ENCODE measurements at regions not wholly inside any gene's neighbourhood (a gene's known extent, or its start where the extent isn't known, plus 50 kb on each side); places are given as distances from the start of the nearest gene placed in this dataset.
"Not testable (repeated sequence)": the region's sequence is repeated elsewhere in the genome, so short reads cannot be mapped to it uniquely, and the experiment has no call there.

DNA sequence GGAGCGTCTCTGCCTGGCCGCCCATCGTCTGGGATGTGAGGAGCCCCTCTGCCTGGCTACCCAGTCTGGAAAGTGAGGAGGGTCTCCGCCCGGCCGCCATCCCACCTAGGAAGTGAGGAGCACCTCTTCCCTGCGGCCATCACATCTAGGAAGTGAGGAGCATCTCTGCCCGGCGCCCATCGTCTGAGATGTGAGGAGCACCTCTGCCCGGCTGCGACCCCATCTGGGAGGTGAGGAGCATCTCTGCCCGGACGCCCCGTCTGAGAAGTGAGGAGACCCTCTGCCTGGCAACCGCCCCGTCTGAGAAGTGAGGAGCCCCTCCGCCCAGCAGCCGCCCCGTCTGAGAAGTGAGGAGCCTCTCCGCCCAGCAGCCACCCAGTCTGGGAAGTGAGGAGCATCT, 84.5 kb downstream of the IDS start:
- H3K27me3 Mint-ChIP-seq; intact Hi-C loops (cut with micrococcal nuclease); DNase-seq; H3K9me3 Mint-ChIP-seq; POLR2A ChIA-PET; ATAC-seq (ENCODE audit: low read depth); H3K4me3 Mint-ChIP-seq; H3K4me1 Mint-ChIP-seq; CTCF ChIA-PET; H3K36me3 Mint-ChIP-seq (ENCODE audit: low read depth); H3K27ac Mint-ChIP-seq: not testable (repeated sequence)

GRCh38 chrX:149398027-149398426, 107.1 kb downstream of the IDS start:
- Mint-ChIP-seq H3K27me3 (no peaks in the 10 kb centered on the region), H3K4me3 (no peak overlapping the region), H3K36me3 (ENCODE audit: low read depth) (no peaks in the 10 kb centered on the region), H3K27ac (no peak overlapping the region), H3K4me1 (no peaks in the 10 kb centered on the region), H3K9me3 (peaks cover 8% of the 10 kb centered on the region)
- no peak for DNase-seq
- TF ChIP-seq, protein P1, sequence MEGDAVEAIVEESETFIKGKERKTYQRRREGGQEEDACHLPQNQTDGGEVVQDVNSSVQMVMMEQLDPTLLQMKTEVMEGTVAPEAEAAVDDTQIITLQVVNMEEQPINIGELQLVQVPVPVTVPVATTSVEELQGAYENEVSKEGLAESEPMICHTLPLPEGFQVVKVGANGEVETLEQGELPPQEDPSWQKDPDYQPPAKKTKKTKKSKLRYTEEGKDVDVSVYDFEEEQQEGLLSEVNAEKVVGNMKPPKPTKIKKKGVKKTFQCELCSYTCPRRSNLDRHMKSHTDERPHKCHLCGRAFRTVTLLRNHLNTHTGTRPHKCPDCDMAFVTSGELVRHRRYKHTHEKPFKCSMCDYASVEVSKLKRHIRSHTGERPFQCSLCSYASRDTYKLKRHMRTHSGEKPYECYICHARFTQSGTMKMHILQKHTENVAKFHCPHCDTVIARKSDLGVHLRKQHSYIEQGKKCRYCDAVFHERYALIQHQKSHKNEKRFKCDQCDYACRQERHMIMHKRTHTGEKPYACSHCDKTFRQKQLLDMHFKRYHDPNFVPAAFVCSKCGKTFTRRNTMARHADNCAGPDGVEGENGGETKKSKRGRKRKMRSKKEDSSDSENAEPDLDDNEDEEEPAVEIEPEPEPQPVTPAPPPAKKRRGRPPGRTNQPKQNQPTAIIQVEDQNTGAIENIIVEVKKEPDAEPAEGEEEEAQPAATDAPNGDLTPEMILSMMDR (IDR thresholded peaks at IDR 0.05) = no peak
- ChIA-PET CTCF (no interaction called here), POLR2A (no interaction called here)
- intact Hi-C loops (cut with micrococcal nuclease) = no loop called here
- no peak for ATAC-seq (ENCODE audit: low read depth)

- ATAC-seq (ENCODE audit: low read depth) = no peak
- ChIA-PET CTCF (no interaction called here), POLR2A (no interaction called here)
- H3K9me3 Mint-ChIP-seq = peaks cover 7% of the 10 kb centered on the region
- intact Hi-C loops (cut with micrococcal nuclease) = no loop called here
- no peaks in the 10 kb centered on the region for H3K36me3 Mint-ChIP-seq (ENCODE audit: low read depth)
- DNase-seq = no peak
- no peak overlapping the region for H3K27ac Mint-ChIP-seq
- H3K4me3 Mint-ChIP-seq = no peak overlapping the region
- TF ChIP-seq, protein P1 (IDR thresholded peaks at IDR 0.05) = no peak
- H3K27me3 Mint-ChIP-seq = no peaks in the 10 kb centered on the region
- H3K4me1 Mint-ChIP-seq = no peaks in the 10 kb centered on the region
Observed at GRCh38 chrX:149392921-149393320, 112.2 kb downstream of the IDS start.

DNA sequence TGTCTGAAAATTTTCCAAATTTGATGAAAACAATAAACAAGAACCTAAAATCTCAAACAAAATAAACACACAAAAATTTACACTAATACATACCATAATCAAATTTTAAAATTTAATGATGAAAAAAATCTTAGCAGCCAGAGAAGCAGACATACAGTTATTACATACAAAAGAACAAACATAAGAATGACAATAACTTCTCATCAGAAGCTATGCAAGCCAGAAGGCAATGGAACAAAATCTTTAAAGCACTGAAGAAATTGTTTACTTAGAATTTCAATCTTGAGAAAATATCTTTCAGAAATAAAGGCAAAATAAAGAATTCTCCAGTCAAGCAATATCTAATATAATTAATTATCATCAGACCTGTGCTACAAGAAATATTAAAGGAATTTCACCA, 121.3 kb downstream of the IDS start:
- no peaks in the 10 kb centered on the region for H3K36me3 Mint-ChIP-seq (ENCODE audit: low read depth)
- no peaks in the 10 kb centered on the region for H3K4me1 Mint-ChIP-seq
- intact Hi-C loops (cut with micrococcal nuclease) = no loop called here
- H3K27me3 Mint-ChIP-seq = no peaks in the 10 kb centered on the region
- no peak overlapping the region for H3K4me3 Mint-ChIP-seq
- TF ChIP-seq, protein P1 (IDR thresholded peaks at IDR 0.05) = no peak
- H3K9me3 Mint-ChIP-seq = no peaks in the 10 kb centered on the region
- DNase-seq = no peak
- ATAC-seq (ENCODE audit: low read depth) = no peak
- H3K27ac Mint-ChIP-seq = no peak overlapping the region
- ChIA-PET CTCF (no interaction called here), POLR2A (no interaction called here)

GRCh38 chrX:149374751-149375150, 130.4 kb downstream of the IDS start:
- intact Hi-C loops (cut with micrococcal nuclease) = no loop called here
- Mint-ChIP-seq H3K36me3 (ENCODE audit: low read depth) (no peaks in the 10 kb centered on the region), H3K27ac (no peak overlapping the region), H3K4me1 (no peaks in the 10 kb centered on the region), H3K9me3 (no peaks in the 10 kb centered on the region), H3K27me3 (no peaks in the 10 kb centered on the region), H3K4me3 (no peak overlapping the region)
- CTCF ChIA-PET = no interaction called here
- TF ChIP-seq, protein P1 (IDR thresholded peaks at IDR 0.05) = no peak
- POLR2A ChIA-PET = no interaction called here
- ATAC-seq (ENCODE audit: low read depth) (no peak), DNase-seq (no peak)

DNA sequence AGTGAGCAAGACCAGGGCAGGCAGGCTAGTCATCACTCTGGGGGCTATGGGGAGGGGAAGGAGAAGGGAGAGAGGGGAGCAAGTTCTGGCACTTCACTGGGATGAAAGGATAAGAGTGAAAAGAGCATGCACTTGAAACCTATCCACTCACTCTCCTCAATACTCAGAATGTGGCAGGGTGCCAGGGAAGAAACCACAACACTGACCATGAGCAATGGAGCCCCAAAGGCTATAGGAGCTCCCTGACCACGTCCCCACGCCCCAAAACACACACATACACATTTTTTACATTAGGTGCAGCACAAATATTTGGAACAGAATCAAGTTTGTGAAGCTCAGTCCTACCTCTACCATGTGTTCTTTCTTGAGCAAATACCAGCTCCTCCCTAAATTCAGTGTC, 132.2 kb downstream of the IDS start:
- ATAC-seq (ENCODE audit: low read depth) = no peak
- TF ChIP-seq, protein P1 (IDR thresholded peaks at IDR 0.05) = no peak
- ChIA-PET CTCF (no interaction called here), POLR2A (no interaction called here)
- H3K4me1 Mint-ChIP-seq = no peaks in the 10 kb centered on the region
- no peaks in the 10 kb centered on the region for H3K9me3 Mint-ChIP-seq
- no peaks in the 10 kb centered on the region for H3K27me3 Mint-ChIP-seq
- intact Hi-C loops (cut with micrococcal nuclease) = no loop called here
- H3K27ac Mint-ChIP-seq = no peak overlapping the region
- no peak for DNase-seq
- no peak overlapping the region for H3K4me3 Mint-ChIP-seq
- no peaks in the 10 kb centered on the region for H3K36me3 Mint-ChIP-seq (ENCODE audit: low read depth)

Data from activated B cell treated with CpG ODN at 0.5 μM for 24 hours (primary cell).